GM12878 (cell line): ENCODE measurements at regions not wholly inside any gene's neighbourhood (a gene's known extent, or its start where the extent isn't known, plus 50 kb on each side); places are given as distances from the start of the nearest gene placed in this dataset.

ENCODE experiments used
- ATAC-seq: fragments of 200-7000 bp; cut with Tn5 transposase; 3 replicates; pipeline ENCODE4 v1.9.1; 2020; ENCODE audit warnings: mild to moderate bottlenecking, moderate library complexity
- BruUV-seq: library from RNA; stranded (reverse); fragments of 400-500 nt; replicated peaks from 2 replicates; lab custom pipeline; 2021; lab: Mats Ljungman, UMichigan
- CTCF ChIA-PET: fragments of 300-600 bp; sonication (Branson Sonifier 250); formaldehyde crosslinking; extraction: SDS; loops from one replicate; lab custom pipeline; 2021; ENCODE audit warnings: inconsistent platforms; lab: Yijun Ruan, JAX
- POLR2A ChIA-PET: fragments of 350-600 bp; formaldehyde crosslinking; extraction: SDS; loops from one replicate; lab custom pipeline; 2021; ENCODE audit warnings: inconsistent platforms; lab: Charles Lee
- RAD21 ChIA-PET: fragments of 300-600 bp; sonication (Branson Sonifier 250); formaldehyde crosslinking; loops from one replicate; lab custom pipeline; 2023; ENCODE audit warnings: antibody characterized with exemption; ENCODE audit not compliant: unreplicated experiment; lab: Charles Lee
- SMC1A ChIA-PET: fragments of 300-600 bp; sonication (Branson Sonifier 250); formaldehyde crosslinking; loops from one replicate; lab custom pipeline; 2023; ENCODE audit not compliant: unreplicated experiment, uncharacterized antibody; lab: Charles Lee
- DNase-seq: peaks from one replicate; pipeline ENCODE4 v3.0.0-alpha.2; 2011; ENCODE audit warnings: low read depth, low spot score
- FAIRE-seq: peaks from 3 replicates; lab custom pipeline; 2011; peaks lifted over from hg19 to GRCh38; lab: Jason Lieb, UNC
- H2AFZ ChIP-seq: 2 replicates; pipeline ENCODE4 v1.6.0; 2011; ENCODE audit warnings: low read depth, low read length, control low read depth; ENCODE audit not compliant: control insufficient read depth
- H3K27ac ChIP-seq: 2 replicates; pipeline ENCODE4 v1.5.1; 2011; ENCODE audit warnings: control low read depth; ENCODE audit not compliant: control insufficient read depth, insufficient read depth
- H3K27me3 ChIP-seq, 2 experiments: replicated peaks in 1 of 2; 2 replicates each; pipeline versions ENCODE4 v1.6.0 to v1.6.1; 2011; ENCODE audit warnings: low read length in 1 of 2; ENCODE audit not compliant: control insufficient read depth in 2 of 2, insufficient read depth in 2 of 2
- H3K36me3 ChIP-seq, 2 experiments: 2 replicates each; pipeline ENCODE4 v1.5.1; 2011; ENCODE audit warnings: low read length in 1 of 2; ENCODE audit not compliant: control insufficient read depth in 2 of 2, insufficient read depth in 2 of 2
- H3K4me1 ChIP-seq: 2 replicates; pipeline ENCODE4 v1.6.1; 2011; ENCODE audit warnings: mild to moderate bottlenecking, low read length, moderate library complexity, mixed read lengths; ENCODE audit not compliant: control insufficient read depth, insufficient read depth
- H3K4me2 ChIP-seq: 2 replicates; pipeline ENCODE4 v1.6.0; 2011; ENCODE audit warnings: control low read depth; ENCODE audit not compliant: control insufficient read depth, insufficient read depth
- H3K4me3 ChIP-seq: fragments of 200-600 bp; sonication (generic); 2 replicates; pipeline ENCODE4 v1.5.1; 2016
- H3K79me2 ChIP-seq: 2 replicates; pipeline ENCODE4 v1.6.0; 2011; ENCODE audit warnings: low read length; ENCODE audit not compliant: control insufficient read depth, insufficient read depth
- H3K9ac ChIP-seq: 2 replicates; pipeline ENCODE4 v1.8.0; 2011; ENCODE audit warnings: low read length, control low read depth, mixed read lengths; ENCODE audit not compliant: control insufficient read depth, insufficient read depth
- H3K9me3 ChIP-seq: replicated peaks from 3 replicates; pipeline ENCODE4 v1.5.1; 2011; ENCODE audit warnings: mild to moderate bottlenecking, low read length; ENCODE audit not compliant: control insufficient read depth, insufficient read depth
- H4K20me1 ChIP-seq: 2 replicates; pipeline ENCODE4 v1.6.0; 2011; ENCODE audit not compliant: control insufficient read depth, insufficient read depth
- ATF3 ChIP-seq: IDR thresholded peaks from 2 replicates; pipeline ENCODE4 v1.6.1; 2011; ENCODE audit warnings: low read depth, mild to moderate bottlenecking, low read length, moderate library complexity, borderline replicate concordance; ENCODE audit errors: extremely low read depth
- BACH1 ChIP-seq: fragments of 450-650 bp; IDR thresholded peaks from 2 replicates; pipeline ENCODE4 v1.6.1; 2017; ENCODE audit warnings: mild to moderate bottlenecking, borderline replicate concordance
- BHLHE40 ChIP-seq, 2 experiments: fragments of 450-650 bp in 1 of 2; IDR thresholded peaks; 2 replicates each; pipeline ENCODE4 v1.6.1; 2011 to 2017; ENCODE audit warnings: low read depth in 2 of 2, borderline replicate concordance in 1 of 2, improper control_type of control experiment in 1 of 2, low read length in 1 of 2, mild to moderate bottlenecking in 1 of 2
- CEBPB ChIP-seq, 2 experiments: fragments of 150-350 bp in 1 of 2; IDR thresholded peaks; 2 replicates each; pipeline ENCODE4 v1.6.1; 2012 to 2014; ENCODE audit warnings: low read depth in 2 of 2, low read length in 2 of 2, borderline replicate concordance in 1 of 2, inconsistent platforms in 1 of 2
- CHD2 ChIP-seq: IDR thresholded peaks from 2 replicates; pipeline ENCODE4 v1.6.1; 2011; ENCODE audit warnings: low read depth, low read length, improper control_type of control experiment, borderline replicate concordance
- GATAD2B ChIP-seq: fragments of 450-650 bp; conservative IDR thresholded peaks from 2 replicates; pipeline ENCODE4 v1.6.1; 2017; ENCODE audit warnings: low read depth, mild to moderate bottlenecking, moderate library complexity
- NFYA ChIP-seq: IDR thresholded peaks from 2 replicates; pipeline ENCODE4 v1.6.1; 2011; ENCODE audit warnings: low read depth, mild to moderate bottlenecking, low read length, improper control_type of control experiment, borderline replicate concordance
- POU2F2 ChIP-seq: IDR thresholded peaks from 3 replicates; pipeline ENCODE4 v1.6.1; 2011; ENCODE audit warnings: low read depth, mild to moderate bottlenecking, low read length, borderline replicate concordance
- TAF1 ChIP-seq: IDR thresholded peaks from 2 replicates; pipeline ENCODE4 v1.6.1; 2011; ENCODE audit warnings: mild to moderate bottlenecking, low read depth, low read length, borderline replicate concordance
- TCF12 ChIP-seq: IDR thresholded peaks from 2 replicates; pipeline ENCODE4 v1.6.1; 2011; ENCODE audit warnings: low read depth, mild to moderate bottlenecking, low read length
- ZBTB33 ChIP-seq: fragments of 450-650 bp; IDR thresholded peaks from 2 replicates; pipeline ENCODE4 v1.6.1; 2017; ENCODE audit warnings: mild to moderate bottlenecking
- WGBS: methylation state at CpG from one replicate; pipeline ENCODE4 v1.1.6; 2016; ENCODE audit warnings: low lambda C conversion rate; ENCODE audit not compliant: insufficient replicate concordance, insufficient coverage; ENCODE audit errors: missing lambda C conversion rate; 5-methylcytosine and 5-hydroxymethylcytosine counted together
- in situ Hi-C: fragments of 300-500 bp; cut with MboI; formaldehyde crosslinking; loops from 9 replicates; pipeline ENCODE4 v1.14.3; 2018; ENCODE audit warnings: mixed read lengths
- intact Hi-C: fragments of 100-400 bp; cut with micrococcal nuclease; formaldehyde crosslinking; loops from one replicate; pipeline ENCODE4 v1.14.2; 2022; ENCODE audit not compliant: unreplicated experiment

- intact Hi-C loops (no loop called here), in situ Hi-C loops (no loop called here)
- H3K9me3 ChIP-seq: no peaks in the 10 kb centered on the region
- POLR2A ChIA-PET: no interaction called here
- H3K27ac ChIP-seq: no peak overlapping the region
- DNase-seq (no peak), ATAC-seq (no peak), FAIRE-seq (no peak)
- H3K27me3 ChIP-seq: no peaks in the 10 kb centered on the region
- no peak overlapping the region for H3K4me3 ChIP-seq
- CTCF ChIA-PET: no interaction called here
- no peaks in the 10 kb centered on the region for H4K20me1 ChIP-seq
- WGBS: 0% methylated on average over 2 of the region's 3 CpGs
- no peak overlapping the region for H3K9ac ChIP-seq
- H3K79me2 ChIP-seq: no peaks in the 10 kb centered on the region
- H2AFZ ChIP-seq: no peak overlapping the region
- no peak overlapping the region for H3K4me2 ChIP-seq
- no TSS peak for BruUV-seq
- no peaks in the 10 kb centered on the region for H3K36me3 ChIP-seq
- no peak for TF ChIP-seq TCF12
- no peak for TF ChIP-seq BACH1
- TF ChIP-seq TAF1: no peak
- no peak for TF ChIP-seq ATF3
- TF ChIP-seq BHLHE40 (IDR thresholded peaks at IDR 0.05; ENCODE audit: borderline replicate concordance in 1 of 2, low read depth in 2 of 2, low read length in 1 of 2): no peak
- no peak for TF ChIP-seq NFYA
- no peak for TF ChIP-seq CEBPB (IDR thresholded peaks at IDR 0.05; ENCODE audit: borderline replicate concordance in 1 of 2, low read depth in 2 of 2, low read length in 2 of 2)
- no peak for TF ChIP-seq ZBTB33
- no peak for TF ChIP-seq POU2F2
- TF ChIP-seq GATAD2B: no peak
- TF ChIP-seq CHD2: no peak
- no peaks in the 10 kb centered on the region for H3K4me1 ChIP-seq
- RAD21 ChIA-PET: no interaction called here
- SMC1A ChIA-PET: interaction anchor here (0.9 kb wide), 1 partner anchor 24 kb away, joined by 4 read pairs; no protein-coding TSS in a partner anchor
These were observed 232.7 kb upstream of the CHRM2 start for GRCh38 chr7:136635751-136636150.
